ENCODE measurements at regions not wholly inside any gene's neighbourhood (a gene's known extent, or its start where the extent isn't known, plus 50 kb on each side); places are given as distances from the start of the nearest gene placed in this dataset.
"Not testable (repeated sequence)": the region's sequence is repeated elsewhere in the genome, so short reads cannot be mapped to it uniquely, and the experiment has no call there.

GRCh38 chr2:234374736-234375135, 122.1 kb downstream of the ARL4C start:
- no peak for DNase-seq (ENCODE audit: low read depth, low spot score)

DNA sequence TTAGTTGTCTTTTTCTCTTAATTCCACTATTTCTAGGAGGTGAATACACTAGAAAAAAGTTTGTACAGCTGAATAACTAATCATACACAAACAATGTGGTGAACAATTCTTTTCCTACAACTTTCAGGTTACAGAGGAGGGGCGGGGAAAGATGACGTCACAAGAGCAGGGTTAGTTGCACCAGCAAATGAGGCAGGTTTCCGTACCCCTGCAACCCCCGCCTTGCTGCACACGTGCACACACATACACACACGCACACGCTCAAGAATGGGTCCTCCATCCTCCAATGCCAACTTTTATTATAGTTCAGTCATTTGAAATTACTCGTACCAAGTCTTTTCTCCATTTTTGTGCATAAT, 122.8 kb downstream of the ARL4C start:
- DNase-seq (ENCODE audit: low read depth, low spot score): no peak

- DNase-seq (ENCODE audit: low read depth, low spot score): no peak
These were observed 123.3 kb downstream of the ARL4C start for GRCh38 chr2:234373481-234374149.

GRCh38 chr2:234373060-234373459, 123.8 kb downstream of the ARL4C start:
- DNase-seq (ENCODE audit: low read depth, low spot score): no peak

DNA sequence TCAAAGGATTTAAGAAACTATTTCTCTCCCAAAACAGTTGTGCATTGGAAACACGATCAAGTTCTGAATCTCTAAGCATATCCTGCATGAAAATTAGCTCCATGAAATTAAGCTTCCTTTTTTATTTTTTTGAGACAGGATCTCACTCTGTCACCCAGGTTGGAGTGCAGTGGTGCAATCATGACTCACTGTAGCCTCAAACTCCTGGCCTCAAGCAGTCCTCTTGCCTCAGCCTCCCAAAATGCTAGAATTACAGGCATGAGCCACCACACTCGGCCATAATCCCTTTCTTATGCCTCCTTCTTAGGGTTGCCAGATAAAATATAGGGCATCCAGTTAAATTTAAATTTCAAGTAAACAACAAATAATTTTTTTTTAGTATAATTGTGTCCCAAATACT, 124.4 kb downstream of the ARL4C start:
- DNase-seq (ENCODE audit: low read depth, low spot score): no peak

GRCh38 chr2:234368861-234369261, 128.0 kb downstream of the ARL4C start:
- peak; percentile 64 for DNase-seq (ENCODE audit: low read depth, low spot score)

DNA sequence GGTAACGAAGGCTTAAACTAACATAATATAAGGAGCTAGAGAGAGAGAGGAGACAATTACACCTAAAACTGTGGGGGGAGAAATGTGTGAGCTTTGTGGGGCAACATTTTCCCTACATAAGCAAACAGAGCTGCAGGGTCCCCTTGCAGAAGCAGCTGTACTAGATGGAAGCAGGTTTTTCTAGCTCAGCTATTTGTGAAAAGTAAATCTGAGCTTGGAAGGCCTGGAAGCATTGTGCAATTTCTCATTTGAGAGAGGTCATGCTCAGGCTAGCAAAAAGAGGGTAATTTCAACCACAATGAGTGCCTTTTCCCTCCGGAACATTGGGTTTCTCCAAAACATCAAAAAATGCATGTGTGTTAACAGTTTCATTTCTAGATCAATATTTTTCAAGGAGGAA, 130.0 kb downstream of the ARL4C start:
- no peak for DNase-seq (ENCODE audit: low read depth, low spot score)

GRCh38 chr2:234364661-234365060, 132.2 kb downstream of the ARL4C start:
- DNase-seq (ENCODE audit: low read depth, low spot score): no peak

- DNase-seq (ENCODE audit: low read depth, low spot score): no peak
These were observed 133.1 kb downstream of the ARL4C start for GRCh38 chr2:234363647-234364294.

GRCh38 chr2:234363011-234363487, 133.8 kb downstream of the ARL4C start:
- peak; percentile 85 for DNase-seq (ENCODE audit: low read depth, low spot score)

DNA sequence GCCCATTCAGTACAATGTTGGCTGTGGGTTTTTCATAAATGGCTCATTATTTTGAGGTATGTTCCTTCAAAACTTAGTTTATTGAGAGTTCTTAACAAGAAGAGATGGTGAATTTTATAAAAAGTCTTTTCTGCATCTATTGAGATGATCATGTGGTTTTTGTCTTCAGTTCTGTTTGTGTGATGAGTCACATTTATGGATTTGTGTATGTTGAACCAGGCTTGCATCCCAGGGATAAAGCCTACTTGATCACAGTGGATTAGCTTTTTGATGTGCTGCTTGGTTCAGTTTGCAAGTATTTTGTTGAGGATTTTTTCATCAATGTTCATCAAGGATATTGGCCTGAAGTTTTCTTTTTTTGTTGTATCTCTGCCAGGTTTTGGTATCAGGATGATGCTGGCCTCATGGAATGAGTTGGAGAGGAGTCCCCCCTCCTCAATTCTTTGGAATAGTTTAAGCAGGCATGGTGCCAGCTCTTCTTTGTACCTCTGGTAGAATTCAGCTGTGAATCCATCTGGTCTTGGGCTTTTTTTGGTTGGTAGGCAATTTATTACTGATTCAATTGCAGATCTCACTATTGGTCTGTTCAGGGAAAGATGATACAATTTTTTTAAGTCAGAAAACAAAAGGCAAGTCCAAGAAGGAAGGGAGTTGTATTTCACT, 136.4 kb downstream of the ARL4C start:
- not testable (repeated sequence) for DNase-seq (ENCODE audit: low read depth, low spot score)

- no peak for DNase-seq (ENCODE audit: low read depth, low spot score)
These were observed 139.2 kb downstream of the ARL4C start for GRCh38 chr2:234357666-234358065.

GRCh38 chr2:234355808-234356365, 141.0 kb downstream of the ARL4C start:
- no peak for DNase-seq (ENCODE audit: low read depth, low spot score)

GRCh38 chr2:234355021-234355720, 141.7 kb downstream of the ARL4C start:
- DNase-seq (ENCODE audit: low read depth, low spot score): no peak

GRCh38 chr2:234352270-234352669, 144.6 kb downstream of the ARL4C start:
- no peak for DNase-seq (ENCODE audit: low read depth, low spot score)

- DNase-seq (ENCODE audit: low read depth, low spot score): not testable (repeated sequence)
These were observed 145.0 kb downstream of the ARL4C start for GRCh38 chr2:234351866-234352265.

GRCh38 chr2:234348081-234348480, 148.8 kb downstream of the ARL4C start:
- DNase-seq (ENCODE audit: low read depth, low spot score): no peak

GRCh38 chr2:234345921-234346320, 151.0 kb downstream of the ARL4C start:
- no peak for DNase-seq (ENCODE audit: low read depth, low spot score)

- DNase-seq (ENCODE audit: low read depth, low spot score): no peak
These were observed 152.9 kb downstream of the ARL4C start for GRCh38 chr2:234344012-234344411.

DNA sequence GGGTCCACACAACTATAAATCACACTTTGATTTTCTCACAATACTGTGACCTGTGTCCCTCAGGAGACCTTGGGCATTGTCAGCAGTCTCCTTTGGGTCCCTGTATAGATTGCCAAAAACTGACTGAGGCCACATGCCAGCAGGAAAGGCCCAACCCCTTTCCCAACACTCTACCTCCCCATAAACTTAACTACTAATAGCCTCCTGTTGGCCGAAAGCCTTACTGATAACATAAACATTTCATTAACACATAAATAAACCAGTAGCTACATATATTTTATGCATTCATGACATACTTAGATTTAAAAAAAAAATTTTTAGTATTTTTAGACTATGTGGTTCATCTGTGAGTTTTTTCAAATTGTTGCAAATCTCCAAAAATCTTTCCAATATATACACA, 153.5 kb downstream of the ARL4C start:
- DNase-seq (ENCODE audit: low read depth, low spot score): no peak

GRCh38 chr2:234341306-234341985, 155.4 kb downstream of the ARL4C start:
- DNase-seq (ENCODE audit: low read depth, low spot score): no peak
